ENCODE measurements at regions not wholly inside any gene's neighbourhood (a gene's known extent, or its start where the extent isn't known, plus 50 kb on each side); places are given as distances from the start of the nearest gene placed in this dataset.

DNA sequence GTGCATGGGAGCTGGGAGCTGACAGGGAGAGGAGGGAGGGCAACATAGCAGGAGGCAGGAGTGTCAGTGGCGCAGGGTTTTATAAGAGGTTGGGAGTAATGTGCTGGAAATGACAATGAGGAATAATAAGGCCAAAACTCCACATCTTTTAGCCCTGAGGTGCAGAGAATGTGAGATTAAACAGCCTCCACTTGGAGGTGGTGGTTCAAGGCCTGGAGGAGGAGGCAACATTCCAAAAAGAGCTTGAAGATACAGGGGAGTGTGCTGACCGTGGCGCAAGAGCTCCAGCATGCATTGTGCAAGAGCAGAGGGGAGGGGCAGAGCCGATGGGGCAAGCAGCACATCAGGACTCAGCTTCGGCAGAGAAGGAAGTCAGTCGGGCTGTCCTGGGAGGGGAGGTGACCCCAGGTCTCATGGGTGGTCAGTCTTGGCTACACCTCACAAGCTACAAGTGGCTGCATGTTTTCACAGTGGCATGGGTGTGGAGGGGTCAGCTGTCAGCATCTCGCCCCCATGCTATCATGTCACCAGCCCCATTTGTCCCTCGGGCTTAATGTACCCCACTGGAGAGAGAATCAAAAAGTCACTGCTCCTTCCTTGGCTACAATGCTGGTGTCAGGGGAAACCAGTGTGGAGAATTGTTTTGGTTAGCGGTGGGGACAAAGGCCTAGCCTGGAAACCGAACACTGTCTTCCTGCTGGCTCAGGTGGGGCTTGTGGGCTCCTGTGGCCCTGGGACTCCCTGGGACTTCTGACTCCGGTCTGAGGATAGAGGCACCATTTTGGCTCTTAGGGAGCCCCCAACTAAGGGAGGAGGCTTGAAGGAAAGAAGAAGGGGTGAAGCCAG lies 208.0 kb downstream of the ZFP36L2 start:
- DNase-seq (ENCODE audit: low read depth) = peak; percentile 97
- TF ChIP-seq, protein P1, sequence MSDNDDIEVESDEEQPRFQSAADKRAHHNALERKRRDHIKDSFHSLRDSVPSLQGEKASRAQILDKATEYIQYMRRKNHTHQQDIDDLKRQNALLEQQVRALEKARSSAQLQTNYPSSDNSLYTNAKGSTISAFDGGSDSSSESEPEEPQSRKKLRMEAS (IDR thresholded peaks at IDR 0.05; ENCODE audit: low read depth, low read length) = peak; percentile 62
- TF ChIP-seq POLR2A (IDR thresholded peaks at IDR 0.05; ENCODE audit: extremely low read depth, insufficient read length) = no peak
- no peak overlapping the region for H3K4me3 ChIP-seq (ENCODE audit: low read depth, low read length)

GRCh38 chr2:43013821-43014345 lies 212.5 kb downstream of the ZFP36L2 start:
- no peak overlapping the region for H3K4me3 ChIP-seq (ENCODE audit: low read depth, low read length)
- TF ChIP-seq, protein P1 (IDR thresholded peaks at IDR 0.05; ENCODE audit: low read depth, low read length) = no peak
- TF ChIP-seq MYC (IDR thresholded peaks at IDR 0.05; ENCODE audit: low read depth, low read length) (no peak), POLR2A (IDR thresholded peaks at IDR 0.05; ENCODE audit: extremely low read depth, insufficient read length) (no peak), CTCF (IDR thresholded peaks at IDR 0.05; ENCODE audit: low read depth, low read length) (no peak)
- peak; percentile 83 for DNase-seq (ENCODE audit: low read depth)

DNA sequence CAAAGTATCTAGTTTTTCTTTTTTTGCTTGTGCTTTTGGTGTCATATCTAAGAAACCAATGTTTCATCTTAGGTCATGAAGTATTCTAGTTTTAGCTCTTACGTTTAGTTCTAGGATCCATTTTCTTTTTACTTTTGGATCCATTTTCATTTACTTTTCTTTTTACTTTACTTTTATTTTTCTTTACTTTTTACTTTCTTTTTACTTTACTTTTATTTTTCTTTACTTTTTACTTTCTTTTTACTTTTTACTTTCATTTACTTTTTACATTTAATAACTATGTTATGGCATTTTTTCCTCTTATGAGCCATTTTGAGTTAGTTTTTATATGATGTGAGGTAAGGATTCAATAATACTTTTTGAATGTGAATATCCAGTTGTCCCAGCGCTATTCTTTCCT lies 213.4 kb downstream of the ZFP36L2 start:
- H3K4me3 ChIP-seq (ENCODE audit: low read depth, low read length) = no peak overlapping the region
- TF ChIP-seq, protein P1 (IDR thresholded peaks at IDR 0.05; ENCODE audit: low read depth, low read length) = no peak
- TF ChIP-seq MYC (IDR thresholded peaks at IDR 0.05; ENCODE audit: low read depth, low read length) (no peak), CTCF (IDR thresholded peaks at IDR 0.05; ENCODE audit: low read depth, low read length) (no peak), POLR2A (IDR thresholded peaks at IDR 0.05; ENCODE audit: extremely low read depth, insufficient read length) (no peak)
- no peak for DNase-seq (ENCODE audit: low read depth)

GRCh38 chr2:43011158-43011491 lies 215.3 kb downstream of the ZFP36L2 start:
- TF ChIP-seq POLR2A (IDR thresholded peaks at IDR 0.05; ENCODE audit: extremely low read depth, insufficient read length) (no peak), MYC (IDR thresholded peaks at IDR 0.05; ENCODE audit: low read depth, low read length) (0 out of 2 replicates have a peak, but pooled peaks have one; percentile 23)
- no peak for DNase-seq (ENCODE audit: low read depth)
- H3K4me3 ChIP-seq (ENCODE audit: low read depth, low read length) = no peak overlapping the region

GRCh38 chr2:43010438-43011157 lies 215.8 kb downstream of the ZFP36L2 start:
- TF ChIP-seq MYC (IDR thresholded peaks at IDR 0.05; ENCODE audit: low read depth, low read length) (no peak), POLR2A (IDR thresholded peaks at IDR 0.05; ENCODE audit: extremely low read depth, insufficient read length) (no peak), CTCF (IDR thresholded peaks at IDR 0.05; ENCODE audit: low read depth, low read length) (no peak)
- TF ChIP-seq, protein P1 (IDR thresholded peaks at IDR 0.05; ENCODE audit: low read depth, low read length) = no peak
- peak; percentile 67 for DNase-seq (ENCODE audit: low read depth)
- no peak overlapping the region for H3K4me3 ChIP-seq (ENCODE audit: low read depth, low read length)

- TF ChIP-seq POLR2A (IDR thresholded peaks at IDR 0.05; ENCODE audit: extremely low read depth, insufficient read length) = no peak
- TF ChIP-seq MYC (IDR thresholded peaks at IDR 0.05; ENCODE audit: low read depth, low read length) = no peak
- TF ChIP-seq, protein P1 (IDR thresholded peaks at IDR 0.05; ENCODE audit: low read depth, low read length) = 0 out of 2 replicates have a peak, but pooled peaks have one; percentile 0
- TF ChIP-seq CTCF (IDR thresholded peaks at IDR 0.05; ENCODE audit: low read depth, low read length) = no peak
- DNase-seq (ENCODE audit: low read depth) = peak; percentile 85
- no peak overlapping the region for H3K4me3 ChIP-seq (ENCODE audit: low read depth, low read length)
Observed at GRCh38 chr2:43009448-43009847, 217.0 kb downstream of the ZFP36L2 start.
